H9 (cell line): ENCODE measurements at regions not wholly inside any gene's neighbourhood (a gene's known extent, or its start where the extent isn't known, plus 50 kb on each side); places are given as distances from the start of the nearest gene placed in this dataset.

Experiments
- DNase-seq: peaks from one replicate; pipeline ENCODE4 v3.0.0-alpha.2; 2017
- H2AFZ ChIP-seq: one replicate; pipeline ENCODE4 v1.6.1; 2013; ENCODE audit warnings: mild to moderate bottlenecking, low read length, control low read depth, moderate library complexity
- H2AK5ac ChIP-seq: 2 replicates; pipeline ENCODE4 v1.6.1; 2013; ENCODE audit warnings: low read length, control low read depth, mixed read lengths; ENCODE audit not compliant: insufficient read length
- H2BK120ac ChIP-seq: one replicate; pipeline ENCODE4 v1.6.1; 2013; ENCODE audit warnings: low read depth, mild to moderate bottlenecking, low read length, control low read depth, inconsistent platforms; ENCODE audit not compliant: poor library complexity, severe bottlenecking
- H2BK12ac ChIP-seq: 2 replicates; pipeline ENCODE4 v1.6.1; 2013; ENCODE audit warnings: low read length, control low read depth, mixed read lengths, low read depth; ENCODE audit not compliant: insufficient read length
- H2BK15ac ChIP-seq: 2 replicates; pipeline ENCODE4 v1.6.1; 2013; ENCODE audit warnings: low read depth, low read length, control low read depth
- H2BK20ac ChIP-seq: one replicate; pipeline ENCODE4 v1.6.1; 2013; ENCODE audit warnings: low read depth, mild to moderate bottlenecking, low read length, control low read depth, inconsistent platforms; ENCODE audit not compliant: poor library complexity, severe bottlenecking
- H2BK5ac ChIP-seq: 2 replicates; pipeline ENCODE4 v1.6.1; 2013; ENCODE audit warnings: low read length, control low read depth, mixed read lengths; ENCODE audit not compliant: insufficient read length
- H3K14ac ChIP-seq: 2 replicates; pipeline ENCODE4 v1.6.1; 2013; ENCODE audit warnings: low read length, control low read depth; ENCODE audit not compliant: insufficient read depth
- H3K18ac ChIP-seq: 2 replicates; pipeline ENCODE4 v1.6.1; 2013; ENCODE audit warnings: low read depth, mild to moderate bottlenecking, mixed read lengths, low read length, control low read depth; ENCODE audit not compliant: insufficient read length
- H3K23ac ChIP-seq: 2 replicates; pipeline ENCODE4 v1.6.1; 2013; ENCODE audit warnings: low read length, control low read depth, mixed read lengths, low read depth; ENCODE audit not compliant: insufficient read length
- H3K23me2 ChIP-seq: 2 replicates; pipeline ENCODE4 v1.6.1; 2013; ENCODE audit warnings: low read depth, mild to moderate bottlenecking, mixed read lengths, low read length, control low read depth; ENCODE audit not compliant: insufficient read length, poor library complexity, severe bottlenecking
- H3K27ac ChIP-seq: 2 replicates; pipeline ENCODE4 v1.5.1; 2013; ENCODE audit warnings: low read length, control low read depth, mixed read lengths, low read depth; ENCODE audit not compliant: insufficient read length
- H3K27me3 ChIP-seq: 2 replicates; pipeline ENCODE4 v1.6.1; 2013; ENCODE audit warnings: low read length, control low read depth, inconsistent platforms; ENCODE audit not compliant: insufficient read depth
- H3K4ac ChIP-seq: 2 replicates; pipeline ENCODE4 v1.6.1; 2013; ENCODE audit warnings: low read depth, mild to moderate bottlenecking, control low read depth, inconsistent platforms, low read length, moderate library complexity
- H3K4me1 ChIP-seq: 2 replicates; pipeline ENCODE4 v1.6.1; 2013; ENCODE audit warnings: low read length, control low read depth, inconsistent platforms; ENCODE audit not compliant: insufficient read depth
- H3K4me2 ChIP-seq: 2 replicates; pipeline ENCODE4 v1.6.1; 2013; ENCODE audit warnings: low read length, control low read depth, mixed read lengths; ENCODE audit not compliant: insufficient read length, insufficient read depth
- H3K56ac ChIP-seq: 2 replicates; pipeline ENCODE4 v1.6.1; 2013; ENCODE audit warnings: low read depth, mild to moderate bottlenecking, mixed read lengths, low read length, control low read depth; ENCODE audit not compliant: insufficient read length
- H3K79me1 ChIP-seq: 2 replicates; pipeline ENCODE4 v1.6.1; 2013; ENCODE audit warnings: low read depth, mild to moderate bottlenecking, moderate library complexity, low read length, control low read depth, inconsistent platforms; ENCODE audit not compliant: insufficient read depth, poor library complexity, severe bottlenecking
- H3K79me2 ChIP-seq: 2 replicates; pipeline ENCODE4 v1.6.1; 2013; ENCODE audit warnings: low read length, control low read depth, inconsistent platforms; ENCODE audit not compliant: insufficient read depth
- H3K9ac ChIP-seq: 2 replicates; pipeline ENCODE4 v1.6.1; 2013; ENCODE audit warnings: low read length, control low read depth, mixed read lengths; ENCODE audit not compliant: insufficient read length; ENCODE audit errors: extremely low read depth
- H3K9me3 ChIP-seq: one replicate; pipeline ENCODE4 v1.6.1; 2013; ENCODE audit warnings: low read depth, low read length, inconsistent platforms; ENCODE audit not compliant: control insufficient read depth
- H3T11ph ChIP-seq: one replicate; pipeline ENCODE4 v1.6.1; 2013; ENCODE audit warnings: mild to moderate bottlenecking, low read length, control low read depth, inconsistent platforms
- H4K20me1 ChIP-seq: one replicate; pipeline ENCODE4 v1.6.1; 2013; ENCODE audit not compliant: control insufficient read depth, insufficient read length, insufficient read depth
- H4K5ac ChIP-seq: 2 replicates; pipeline ENCODE4 v1.6.1; 2013; ENCODE audit warnings: low read depth, mild to moderate bottlenecking, mixed read lengths, low read length, control low read depth; ENCODE audit not compliant: insufficient read length
- H4K8ac ChIP-seq: replicated peaks from 2 replicates; pipeline ENCODE4 v1.6.1; 2013; ENCODE audit warnings: low read length, control low read depth, mixed read lengths, low read depth; ENCODE audit not compliant: insufficient read length
- H4K91ac ChIP-seq: 2 replicates; pipeline ENCODE4 v1.6.1; 2013; ENCODE audit warnings: low read depth, mild to moderate bottlenecking, moderate library complexity, mixed read lengths, low read length, control low read depth; ENCODE audit not compliant: insufficient read length
- H3K27ac Mint-ChIP-seq, 3 experiments: 2 replicates in 2 of 3; 3 replicates in 1 of 3; pipeline ENCODE4 v1.8.0; 2020 to 2021; ENCODE audit warnings: mixed read lengths in 3 of 3, mild to moderate bottlenecking in 1 of 3, moderate library complexity in 1 of 3
- H3K27me3 Mint-ChIP-seq: 2 replicates; pipeline ENCODE4 v1.8.0; 2021; ENCODE audit warnings: low read depth, mild to moderate bottlenecking, moderate library complexity, mixed read lengths
- H3K36me3 Mint-ChIP-seq, 3 experiments: 2 replicates in 2 of 3; 3 replicates in 1 of 3; pipeline ENCODE4 v1.8.0; 2020 to 2021; ENCODE audit warnings: low read depth in 3 of 3, mixed read lengths in 3 of 3; ENCODE audit not compliant: insufficient read depth in 1 of 3
- H3K4me1 Mint-ChIP-seq, 2 experiments: 2 replicates each; pipeline ENCODE4 v1.8.0; 2020; ENCODE audit warnings: mixed read lengths in 2 of 2
- H3K4me3 Mint-ChIP-seq, 2 experiments: 2 replicates in 1 of 2; 3 replicates in 1 of 2; pipeline ENCODE4 v1.8.0; 2020 to 2021; ENCODE audit warnings: mild to moderate bottlenecking in 2 of 2, mixed read lengths in 2 of 2, moderate library complexity in 1 of 2
- H3K9me3 Mint-ChIP-seq, 2 experiments: 2 replicates in 1 of 2; 3 replicates in 1 of 2; pipeline ENCODE4 v1.8.0; 2020; ENCODE audit warnings: mild to moderate bottlenecking in 2 of 2, mixed read lengths in 2 of 2, moderate library complexity in 1 of 2
- CTCF ChIP-seq: fragments of 200-600 bp; sonication (generic); conservative IDR thresholded peaks from 3 replicates; pipeline ENCODE4 v1.8.0; 2021; ENCODE audit warnings: antibody characterized with exemption, mild to moderate bottlenecking
- WGBS: extraction: QIAGEN DNeasy Blood & Tissue Kit; methylation state at CpG from one replicate; pipeline ENCODE4 v1.1.7; 2013; ENCODE audit warnings: missing lambda C conversion rate, low lambda C conversion rate, mixed read lengths; ENCODE audit not compliant: insufficient read length; ENCODE audit errors: extremely low coverage; 5-methylcytosine and 5-hydroxymethylcytosine counted together

DNA sequence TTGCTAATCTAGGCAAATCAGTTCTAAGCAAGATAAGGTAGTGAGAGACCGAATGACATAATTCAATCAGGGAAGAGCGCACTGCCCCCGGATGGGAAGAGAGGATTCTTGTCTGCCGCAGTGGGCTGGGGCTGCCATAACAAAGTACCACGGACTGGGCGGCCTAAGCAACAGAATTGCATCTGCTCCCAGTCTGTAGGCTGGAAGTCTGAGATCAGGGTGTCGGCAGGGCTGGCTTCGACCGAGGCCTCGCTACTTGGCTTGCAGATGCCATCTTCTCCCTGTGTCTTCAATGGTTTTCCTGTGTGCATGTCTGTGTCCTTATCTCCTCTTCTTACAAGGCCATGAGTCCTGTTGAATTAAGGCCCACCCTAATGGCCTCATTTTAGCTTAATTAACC, 59.7 kb upstream of the TMEM72 start:
- H3K14ac ChIP-seq = no peak overlapping the region
- no peak overlapping the region for H3K56ac ChIP-seq
- no peak overlapping the region for H2AK5ac ChIP-seq
- H3K4me1 ChIP-seq = no peaks in the 10 kb centered on the region
- Mint-ChIP-seq H3K36me3 (no peaks in the 10 kb centered on the region; a peak in 1 of 7 replicates), H3K9me3 (peaks cover 0 to 3% of the 10 kb centered on the region in 2 experiments; a peak in 3 of 5 replicates), H3K4me1 (peaks cover 12 to 17% of the 10 kb centered on the region in 2 experiments), H3K27ac (no peak overlapping the region), H3K4me3 (no peak overlapping the region), H3K27me3 (peaks cover 28% of the 10 kb centered on the region)
- H3T11ph ChIP-seq = no peak overlapping the region
- H4K20me1 ChIP-seq = no peaks in the 10 kb centered on the region
- no peak overlapping the region for H3K4ac ChIP-seq
- no peaks in the 10 kb centered on the region for H3K79me1 ChIP-seq
- no peak for DNase-seq
- no peaks in the 10 kb centered on the region; the same call in 1 of the 2 replicates for H3K27me3 ChIP-seq
- H2BK5ac ChIP-seq = no peak overlapping the region
- no peaks in the 10 kb centered on the region for H3K79me2 ChIP-seq
- H2BK12ac ChIP-seq = no peak overlapping the region
- H3K23ac ChIP-seq = no peak overlapping the region
- no peak for TF ChIP-seq CTCF
- no peak overlapping the region for H4K8ac ChIP-seq
- H4K91ac ChIP-seq = no peak overlapping the region
- H4K5ac ChIP-seq = no peak overlapping the region
- H3K23me2 ChIP-seq = no peaks in the 10 kb centered on the region
- H3K27ac ChIP-seq = no peak overlapping the region
- H2BK120ac ChIP-seq = no peak overlapping the region
- H3K9ac ChIP-seq = no peak overlapping the region
- H2BK20ac ChIP-seq = no peak overlapping the region
- H2AFZ ChIP-seq = no peak overlapping the region
- WGBS = no CpG with 5 or more reads among the region's 10 CpGs
- no peak overlapping the region for H3K18ac ChIP-seq
- H3K9me3 ChIP-seq = no peaks in the 10 kb centered on the region
- H2BK15ac ChIP-seq = no peak overlapping the region
- H3K4me2 ChIP-seq = no peak overlapping the region
